ENCODE measurements at regions not wholly inside any gene's neighbourhood (a gene's known extent, or its start where the extent isn't known, plus 50 kb on each side); places are given as distances from the start of the nearest gene placed in this dataset.

- H3K4me3 ChIP-seq (ENCODE audit: insufficient read depth, low read depth, low read length) = no peak overlapping the region
- peak overlapping the region; percentile 3 for H3K27ac ChIP-seq (ENCODE audit: low read depth, low read length)
- Mint-ChIP-seq H3K36me3 (ENCODE audit: low read depth, unreplicated experiment) (peaks cover 3% of the 10 kb centered on the region), H3K4me3 (ENCODE audit: unreplicated experiment) (no peak overlapping the region), H3K9me3 (ENCODE audit: unreplicated experiment) (peaks cover 7% of the 10 kb centered on the region), H3K27me3 (ENCODE audit: low read depth, unreplicated experiment) (peaks cover 3% of the 10 kb centered on the region), H3K4me1 (ENCODE audit: low read depth, unreplicated experiment) (peaks cover 15% of the 10 kb centered on the region), H3K27ac (ENCODE audit: unreplicated experiment) (peak overlapping the region; percentile 56)
- peak overlapping the region; percentile 29 for H3K4me2 ChIP-seq (ENCODE audit: low read length)
- no peaks in the 10 kb centered on the region for H3K9me3 ChIP-seq (ENCODE audit: insufficient read depth, low read depth, low read length)
- FAIRE-seq (no peak), DNase-seq (ENCODE audit: low read depth) (no peak)
- H3K9ac ChIP-seq (ENCODE audit: low read length) = no peak overlapping the region
- H3K36me3 ChIP-seq (ENCODE audit: insufficient read depth, low read length) = no peaks in the 10 kb centered on the region
- H2AFZ ChIP-seq (ENCODE audit: low read depth, low read length) = no peak overlapping the region
- TF ChIP-seq CTCF (IDR thresholded peaks at IDR 0.05; ENCODE audit: insufficient read depth, low read depth, low read length) (no peak), EZH2 (IDR thresholded peaks at IDR 0.05; ENCODE audit: insufficient read depth, low read length) (no peak)
- H3K79me2 ChIP-seq (ENCODE audit: insufficient read depth, low read length) = no peaks in the 10 kb centered on the region
- no peaks in the 10 kb centered on the region for H3K27me3 ChIP-seq (ENCODE audit: insufficient read depth, low read length)
- H4K20me1 ChIP-seq (ENCODE audit: insufficient read depth, low read length) = no peaks in the 10 kb centered on the region
- peaks cover 14% of the 10 kb centered on the region for H3K4me1 ChIP-seq (ENCODE audit: insufficient read depth, low read length)
Observed at GRCh38 chr9:86766511-86766910, 180.8 kb downstream of the GAS1 start.

- Mint-ChIP-seq H3K4me1 (ENCODE audit: low read depth, unreplicated experiment) (peaks cover 15% of the 10 kb centered on the region), H3K27me3 (ENCODE audit: low read depth, unreplicated experiment) (no peaks in the 10 kb centered on the region), H3K9me3 (ENCODE audit: unreplicated experiment) (peaks cover 7% of the 10 kb centered on the region), H3K27ac (ENCODE audit: unreplicated experiment) (no peak overlapping the region), H3K36me3 (ENCODE audit: low read depth, unreplicated experiment) (peaks cover 3% of the 10 kb centered on the region), H3K4me3 (ENCODE audit: unreplicated experiment) (no peak overlapping the region)
- Histone ChIP-seq H3K79me2 (ENCODE audit: insufficient read depth, low read length) (no peaks in the 10 kb centered on the region), H2AFZ (ENCODE audit: low read depth, low read length) (no peak overlapping the region), H3K4me3 (ENCODE audit: insufficient read depth, low read depth, low read length) (no peak overlapping the region), H3K27me3 (ENCODE audit: insufficient read depth, low read length) (no peaks in the 10 kb centered on the region), H3K4me1 (ENCODE audit: insufficient read depth, low read length) (peaks cover 14% of the 10 kb centered on the region), H3K9ac (ENCODE audit: low read length) (no peak overlapping the region), H3K27ac (ENCODE audit: low read depth, low read length) (no peak overlapping the region), H3K9me3 (ENCODE audit: insufficient read depth, low read depth, low read length) (no peaks in the 10 kb centered on the region), H3K4me2 (ENCODE audit: low read length) (no peak overlapping the region), H4K20me1 (ENCODE audit: insufficient read depth, low read length) (no peaks in the 10 kb centered on the region), H3K36me3 (ENCODE audit: insufficient read depth, low read length) (no peaks in the 10 kb centered on the region)
- FAIRE-seq (no peak), DNase-seq (ENCODE audit: low read depth) (no peak)
- no peak for TF ChIP-seq CTCF (IDR thresholded peaks at IDR 0.05; ENCODE audit: insufficient read depth, low read depth, low read length)
Observed at GRCh38 chr9:86765746-86766430, 181.4 kb downstream of the GAS1 start.

DNA sequence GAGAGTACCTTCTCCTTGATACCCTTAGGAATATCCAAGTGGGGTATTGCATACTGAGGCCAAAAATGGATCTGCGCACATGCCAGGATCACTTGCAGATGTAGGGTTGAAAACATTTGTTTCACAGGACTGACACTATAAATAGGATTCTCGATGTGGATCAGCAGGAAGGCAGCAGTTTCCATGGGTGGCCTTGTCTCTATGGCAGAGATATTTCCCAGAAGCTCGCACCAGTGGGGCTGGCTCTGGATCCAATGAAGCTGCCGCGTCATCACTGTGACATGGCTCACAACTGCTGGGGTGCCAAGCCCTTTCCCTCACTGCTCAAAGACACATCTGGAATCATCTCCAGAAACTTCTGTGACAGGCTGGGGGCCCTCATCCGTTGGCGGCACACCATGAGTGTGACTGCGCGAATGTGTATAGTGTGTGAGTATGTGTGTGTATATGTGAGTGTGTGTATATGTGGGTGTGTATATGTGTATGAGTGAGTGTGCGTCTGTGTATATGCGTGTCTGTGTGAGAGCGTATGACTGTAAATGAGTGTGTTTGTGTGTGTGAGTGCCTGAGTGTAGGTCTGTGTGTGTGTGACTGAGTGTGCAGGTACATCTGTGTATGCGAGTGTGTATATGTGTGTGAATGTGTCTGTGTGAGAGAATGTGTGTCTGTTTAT lies 182.5 kb downstream of the GAS1 start:
- no peak overlapping the region for H3K4me3 Mint-ChIP-seq (ENCODE audit: unreplicated experiment)
- no peaks in the 10 kb centered on the region for H4K20me1 ChIP-seq (ENCODE audit: insufficient read depth, low read length)
- DNase-seq (ENCODE audit: low read depth) = no peak
- H3K79me2 ChIP-seq (ENCODE audit: insufficient read depth, low read length) = no peaks in the 10 kb centered on the region
- H2AFZ ChIP-seq (ENCODE audit: low read depth, low read length) = no peak overlapping the region
- H3K4me2 ChIP-seq (ENCODE audit: low read length) = no peak overlapping the region
- H3K4me1 Mint-ChIP-seq (ENCODE audit: low read depth, unreplicated experiment) = peaks cover 15% of the 10 kb centered on the region
- FAIRE-seq = no peak
- no peaks in the 10 kb centered on the region for H3K36me3 ChIP-seq (ENCODE audit: insufficient read depth, low read length)
- H3K4me1 ChIP-seq (ENCODE audit: insufficient read depth, low read length) = peaks cover 14% of the 10 kb centered on the region
- H3K4me3 ChIP-seq (ENCODE audit: insufficient read depth, low read depth, low read length) = no peak overlapping the region
- H3K36me3 Mint-ChIP-seq (ENCODE audit: low read depth, unreplicated experiment) = peaks cover 3% of the 10 kb centered on the region
- no peak for TF ChIP-seq CTCF (IDR thresholded peaks at IDR 0.05; ENCODE audit: insufficient read depth, low read depth, low read length)
- TF ChIP-seq EZH2 (IDR thresholded peaks at IDR 0.05; ENCODE audit: insufficient read depth, low read length) = no peak
- H3K9ac ChIP-seq (ENCODE audit: low read length) = no peak overlapping the region
- H3K27ac Mint-ChIP-seq (ENCODE audit: unreplicated experiment) = no peak overlapping the region
- no peaks in the 10 kb centered on the region for H3K27me3 ChIP-seq (ENCODE audit: insufficient read depth, low read length)
- no peaks in the 10 kb centered on the region for H3K9me3 ChIP-seq (ENCODE audit: insufficient read depth, low read depth, low read length)
- no peaks in the 10 kb centered on the region for H3K27me3 Mint-ChIP-seq (ENCODE audit: low read depth, unreplicated experiment)
- H3K27ac ChIP-seq (ENCODE audit: low read depth, low read length) = no peak overlapping the region
- peaks cover 7% of the 10 kb centered on the region for H3K9me3 Mint-ChIP-seq (ENCODE audit: unreplicated experiment)

Data from astrocyte (in vitro differentiated cells and primary cell).